Adrenal gland (tissue), 9 donors: ENCODE measurements at regions not wholly inside any gene's neighbourhood (a gene's known extent, or its start where the extent isn't known, plus 50 kb on each side); places are given as distances from the start of the nearest gene placed in this dataset.

Source experiments
- DNase-seq, 7 donors: peaks; one replicate each; pipeline ENCODE4 v3.0.0-alpha.2; 2019 to 2020
- H3K27ac ChIP-seq, 5 donors: fragments of 200-600 bp; sonication (generic) in 4 of 5; 1 replicate in 3 of 5; 2 replicates in 2 of 5; pipeline versions ENCODE4 v1.5.1 to v1.8.0; 2016 to 2020; ENCODE audit warnings: mild to moderate bottlenecking in 1 of 5
- H3K27me3 ChIP-seq: fragments of 200-600 bp; 2 replicates; pipeline ENCODE4 v1.8.0; 2021
- H3K36me3 ChIP-seq, 2 donors: fragments of 200-600 bp; replicated peaks in 1 of 2; 1 replicate in 1 of 2; 2 replicates in 1 of 2; pipeline versions ENCODE4 v1.5.1 to v1.8.0; 2018 to 2022
- H3K4me1 ChIP-seq, 2 donors: fragments of 200-600 bp; replicated peaks in 1 of 2; 1 replicate in 1 of 2; 2 replicates in 1 of 2; pipeline versions ENCODE4 v1.5.1 to v1.8.0; 2018 to 2021
- H3K4me3 ChIP-seq, 4 donors: fragments of 200-600 bp; sonication (generic) in 3 of 4; one replicate each; pipeline ENCODE4 v1.5.1; 2016 to 2018
- H3K9me3 ChIP-seq, 3 donors: fragments of 200-600 bp; sonication (generic) in 1 of 3; replicated peaks in 1 of 3; 1 replicate in 2 of 3; 2 replicates in 1 of 3; pipeline versions ENCODE4 v1.5.1 to v1.8.0; 2016 to 2021
- CTCF ChIP-seq, 6 experiments: fragments of 450-650 bp in 4 of 6; fragments of 200-600 bp in 2 of 6; sonication (generic) in 1 of 6; IDR thresholded peaks; 1 replicate in 5 of 6; 2 replicates in 1 of 6; pipeline versions ENCODE4 v1.5.1 to v1.8.0; 2016 to 2021; ENCODE audit warnings: antibody characterized with exemption in 6 of 6, mild to moderate bottlenecking in 2 of 6, moderate library complexity in 1 of 6
- POLR2A ChIP-seq, 2 donors: fragments of 450-650 bp; IDR thresholded peaks; one replicate each; pipeline ENCODE4 v1.6.1; 2017; ENCODE audit warnings: antibody characterized with exemption in 2 of 2, mild to moderate bottlenecking in 2 of 2, moderate library complexity in 1 of 2
- WGBS, 4 donors: extraction: QIAGEN DNeasy Blood & Tissue Kit in 2 of 4; methylation state at CpG; one replicate each; pipeline versions ENCODE4 v1.1.5 to v1.1.7; 2013 to 2017; 5-methylcytosine and 5-hydroxymethylcytosine counted together
- intact Hi-C, 2 donors: fragments of 100-400 bp; cut with DNase I; formaldehyde crosslinking; loops; one replicate each; pipeline versions ENCODE4 v1.14.1 to v1.15.0; 2022 to 2023
- donor health status: healthy with polysubstance abuse.
- donor health status: Bipolar disorder and iron deficiency.
- donor health status: DM: yes; HTN: yes; CAD: no.
- donor health status: DM: no; HTN: no; CAD: no.
- donor health status: DM: no; HTN: no; CAD: no.

DNA sequence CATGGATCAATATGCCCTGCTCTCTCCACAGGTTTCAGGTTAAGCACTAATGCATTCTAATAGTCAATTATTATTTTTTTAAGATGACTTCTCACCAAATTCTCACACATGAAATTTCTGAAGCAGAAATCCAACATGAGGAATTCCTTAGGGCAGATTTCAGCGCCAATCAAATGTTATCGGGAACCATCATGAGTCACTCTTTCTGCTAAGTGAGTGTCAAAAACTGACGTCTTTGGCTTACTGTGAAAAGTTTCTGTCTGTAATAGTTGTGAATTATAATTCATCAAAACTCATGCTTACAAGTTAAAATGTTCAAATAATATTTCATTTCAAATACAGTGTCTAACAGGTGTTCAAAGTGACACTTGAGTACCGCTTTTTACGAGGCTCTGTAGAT, 1038.6 kb downstream of the SOCS6 start:
- 59 to 71% (median 62%) methylated on average over 5 of the region's 5 CpGs for WGBS, 4 donors
- H3K27me3 ChIP-seq: no peaks in the 10 kb centered on the region

DNA sequence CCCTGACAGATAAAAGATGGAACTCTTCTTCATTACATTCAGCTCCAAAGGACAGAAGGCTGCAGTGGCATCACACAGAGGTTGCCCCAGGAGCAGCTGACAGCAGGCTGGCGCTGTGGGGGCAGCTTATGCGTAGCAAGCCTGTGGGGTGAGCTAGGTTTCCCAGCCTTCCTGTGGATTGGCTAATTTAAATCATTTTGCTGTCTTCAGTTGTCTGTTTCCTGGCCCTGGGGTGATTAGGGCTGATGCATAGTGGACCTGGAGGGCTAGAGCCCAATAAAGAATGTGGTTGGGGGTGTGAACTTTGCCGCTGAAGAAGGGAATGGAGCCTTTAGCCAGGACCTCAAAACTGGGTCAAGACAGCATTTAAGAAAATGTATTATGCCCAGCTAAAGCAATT, 1038.0 kb downstream of the SOCS6 start:
- Histone ChIP-seq H3K4me3 (no peak overlapping the region), H3K27ac (no peak overlapping the region), H3K4me1 (no peaks in the 10 kb centered on the region), H3K36me3 (no peaks in the 10 kb centered on the region), H3K27me3 (no peaks in the 10 kb centered on the region), H3K9me3 (no peaks in the 10 kb centered on the region)
- 37 to 49% (median 42%) methylated on average over 3 of the region's 3 CpGs for whole genome bisulfite sequencing, 4 donors
- no peak for DNase-seq
- intact Hi-C loops: no loop called here
- no peak for TF ChIP-seq CTCF (IDR thresholded peaks at IDR 0.05)

More for the DNA sequence above, 1038.6 kb downstream of the SOCS6 start:
- no peaks in the 10 kb centered on the region for H3K4me1 ChIP-seq
- H3K27ac ChIP-seq: no peak overlapping the region
- no peaks in the 10 kb centered on the region for H3K9me3 ChIP-seq
- intact Hi-C loops: no loop called here
- TF ChIP-seq CTCF (IDR thresholded peaks at IDR 0.05): no peak
- TF ChIP-seq POLR2A (IDR thresholded peaks at IDR 0.05): no peak
- no peaks in the 10 kb centered on the region for H3K36me3 ChIP-seq
- no peak for DNase-seq
- H3K4me3 ChIP-seq: no peak overlapping the region

DNA sequence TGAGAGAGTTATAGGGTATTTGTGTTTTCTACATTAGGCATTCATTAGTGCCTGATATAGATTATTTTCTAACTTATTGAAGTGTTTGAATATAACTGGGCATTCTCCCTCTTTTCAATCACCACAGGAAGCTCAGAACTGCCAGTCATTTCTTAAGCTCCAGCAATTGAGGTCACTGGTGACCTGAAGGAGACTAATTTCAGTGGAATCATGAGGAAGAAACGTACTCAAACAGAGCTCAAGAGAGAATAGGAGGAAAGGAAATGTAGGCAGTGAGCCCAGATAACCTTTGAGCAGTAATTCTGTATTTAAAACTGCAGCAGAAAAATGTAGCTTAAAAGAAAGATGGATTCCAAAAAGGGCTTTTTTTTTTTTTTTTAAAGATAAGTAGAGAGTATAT, 1035.5 kb downstream of the SOCS6 start:
- Histone ChIP-seq H3K27me3 (no peaks in the 10 kb centered on the region), H3K27ac (no peak overlapping the region), H3K4me1 (no peaks in the 10 kb centered on the region), H3K36me3 (no peaks in the 10 kb centered on the region), H3K4me3 (no peak overlapping the region), H3K9me3 (no peaks in the 10 kb centered on the region)
- TF ChIP-seq POLR2A (IDR thresholded peaks at IDR 0.05) (no peak), CTCF (IDR thresholded peaks at IDR 0.05) (no peak)
- DNase-seq: no peak
- WGBS, 4 donors: 22 to 41% (median 32%) methylated on average over 1 of the region's 1 CpG
- intact Hi-C loops: no loop called here

GRCh38 chr18:71322201-71322600, 1033.4 kb downstream of the SOCS6 start:
- no peaks in the 10 kb centered on the region for H3K36me3 ChIP-seq
- DNase-seq: no peak
- H3K4me1 ChIP-seq: no peaks in the 10 kb centered on the region
- no peaks in the 10 kb centered on the region for H3K27me3 ChIP-seq
- TF ChIP-seq CTCF (IDR thresholded peaks at IDR 0.05): no peak
- no peak for TF ChIP-seq POLR2A (IDR thresholded peaks at IDR 0.05)
- intact Hi-C loops: no loop called here
- H3K4me3 ChIP-seq: no peak overlapping the region
- WGBS, 4 donors: 43 to 54% (median 52%) methylated on average over 3 of the region's 3 CpGs
- H3K9me3 ChIP-seq: no peaks in the 10 kb centered on the region
- H3K27ac ChIP-seq: no peak overlapping the region
